ENCODE measurements at regions not wholly inside any gene's neighbourhood (a gene's known extent, or its start where the extent isn't known, plus 50 kb on each side); places are given as distances from the start of the nearest gene placed in this dataset.

- no peak overlapping the region for H4K12ac ChIP-seq (ENCODE audit: low read depth, low read length)
- no peak overlapping the region for H4K91ac ChIP-seq (ENCODE audit: low read depth, low read length)
- peaks cover 0 to 1% of the 10 kb centered on the region in 2 experiments for H3K36me3 ChIP-seq (ENCODE audit: control insufficient read depth in 1 of 2, insufficient read depth in 2 of 2, low read length in 2 of 2)
Measured at GRCh38 chr5:56420323-56420722, 187.2 kb upstream of the ANKRD55 start.

GRCh38 chr5:56419667-56420066, 186.5 kb upstream of the ANKRD55 start:
- Histone ChIP-seq H2BK5ac (ENCODE audit: low read depth, low read length, poor library complexity) (no peak overlapping the region), H2BK12ac (ENCODE audit: low read length) (no peak overlapping the region), H2AK5ac (ENCODE audit: low read length) (no peak overlapping the region), H3K79me1 (ENCODE audit: low read length) (peaks cover 12% of the 10 kb centered on the region), H3K79me2 (ENCODE audit: control insufficient read depth, insufficient read depth, low read length, poor library complexity) (no peaks in the 10 kb centered on the region), H3K9me3 (ENCODE audit: insufficient read depth, low read depth, low read length) (no peaks in the 10 kb centered on the region), H4K12ac (ENCODE audit: low read depth, low read length) (no peak overlapping the region), H3K4me2 (ENCODE audit: low read length) (no peak overlapping the region), H3K4ac (ENCODE audit: low read depth, low read length) (no peak overlapping the region), H4K91ac (ENCODE audit: low read depth, low read length) (no peak overlapping the region), H3K36me3 (ENCODE audit: control insufficient read depth in 1 of 2, insufficient read depth in 2 of 2, low read length in 2 of 2) (peaks cover 0 to 1% of the 10 kb centered on the region in 2 experiments), H3K18ac (ENCODE audit: low read length) (no peak overlapping the region), H3K14ac (ENCODE audit: low read length) (no peak overlapping the region), H2AFZ (ENCODE audit: insufficient read depth, low read length, poor library complexity) (no peak overlapping the region), H3K23ac (ENCODE audit: low read length) (no peak overlapping the region), H4K8ac (ENCODE audit: low read depth, low read length) (no peak overlapping the region), H3K9ac (ENCODE audit: low read length) (no peak overlapping the region), H3K27me3 (ENCODE audit: insufficient read depth, low read length) (no peaks in the 10 kb centered on the region), H3K27ac (ENCODE audit: low read depth, low read length) (no peak overlapping the region), H3K4me3 (ENCODE audit: low read depth, low read length) (no peak overlapping the region), H2BK120ac (ENCODE audit: insufficient read depth, low read length, poor library complexity) (no peak overlapping the region), H3K4me1 (ENCODE audit: control insufficient read depth in 1 of 2, insufficient read depth in 2 of 2, low read length in 2 of 2) (peaks cover 10 to 11% of the 10 kb centered on the region in 2 experiments)
- DNase-seq: no peak
- WGBS (ENCODE audit: extremely low coverage, insufficient coverage, insufficient read length): no CpG with 5 or more reads among the region's 2 CpGs

More at GRCh38 chr5:56420323-56420722, 187.2 kb upstream of the ANKRD55 start:
- H3K4ac ChIP-seq (ENCODE audit: low read depth, low read length): no peak overlapping the region
- no peak overlapping the region for H3K27ac ChIP-seq (ENCODE audit: low read depth, low read length)
- no peak overlapping the region for H2BK5ac ChIP-seq (ENCODE audit: low read depth, low read length, poor library complexity)
- no peak overlapping the region for H3K14ac ChIP-seq (ENCODE audit: low read length)
- no peaks in the 10 kb centered on the region for H3K9me3 ChIP-seq (ENCODE audit: insufficient read depth, low read depth, low read length)
- no peak overlapping the region for H3K18ac ChIP-seq (ENCODE audit: low read length)
- H2BK120ac ChIP-seq (ENCODE audit: insufficient read depth, low read length, poor library complexity): no peak overlapping the region
- no peak overlapping the region for H4K8ac ChIP-seq (ENCODE audit: low read depth, low read length)
- no peak overlapping the region for H2BK12ac ChIP-seq (ENCODE audit: low read length)
- no peak overlapping the region for H3K9ac ChIP-seq (ENCODE audit: low read length)
- H3K79me1 ChIP-seq (ENCODE audit: low read length): peaks cover 9% of the 10 kb centered on the region
- H3K4me2 ChIP-seq (ENCODE audit: low read length): no peak overlapping the region
- no peak for DNase-seq
- no peak overlapping the region for H3K4me3 ChIP-seq (ENCODE audit: low read depth, low read length)
- H3K79me2 ChIP-seq (ENCODE audit: control insufficient read depth, insufficient read depth, low read length, poor library complexity): no peaks in the 10 kb centered on the region
- no peak overlapping the region for H2AFZ ChIP-seq (ENCODE audit: insufficient read depth, low read length, poor library complexity)
- no peak overlapping the region for H3K23ac ChIP-seq (ENCODE audit: low read length)
- H2AK5ac ChIP-seq (ENCODE audit: low read length): no peak overlapping the region
- no peaks in the 10 kb centered on the region for H3K27me3 ChIP-seq (ENCODE audit: insufficient read depth, low read length)
- H3K4me1 ChIP-seq (ENCODE audit: control insufficient read depth in 1 of 2, insufficient read depth in 2 of 2, low read length in 2 of 2): peaks cover 6 to 7% of the 10 kb centered on the region in 2 experiments

DNA sequence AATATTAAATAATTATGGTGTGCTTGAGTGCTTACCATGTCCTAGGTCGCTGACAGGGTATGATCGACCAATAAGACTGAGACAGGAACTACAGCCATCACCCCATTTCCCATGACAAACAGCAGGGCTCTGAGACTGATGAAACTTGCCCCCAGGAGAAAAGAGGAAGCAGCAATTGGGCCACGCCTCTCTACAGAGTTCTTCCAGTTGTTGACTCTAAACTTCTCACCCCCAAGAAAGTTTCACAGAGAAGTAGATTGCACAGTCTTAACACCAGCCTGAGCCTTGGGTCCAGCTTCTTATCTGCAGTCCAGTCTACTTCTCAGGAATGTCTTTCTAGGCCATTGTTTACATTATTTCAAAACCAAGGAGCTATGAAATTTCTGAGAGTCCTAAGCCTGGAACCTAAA, 182.2 kb upstream of the ANKRD55 start:
- no peak overlapping the region for H3K14ac ChIP-seq (ENCODE audit: low read length)
- H3K23ac ChIP-seq (ENCODE audit: low read length): no peak overlapping the region
- H2AFZ ChIP-seq (ENCODE audit: insufficient read depth, low read length, poor library complexity): no peak overlapping the region
- DNase-seq: peak; percentile 68 to 85
- no peak overlapping the region for H3K18ac ChIP-seq (ENCODE audit: low read length)
- no CpG with 5 or more reads among the region's 3 CpGs for WGBS (ENCODE audit: extremely low coverage, insufficient coverage, insufficient read length)
- H3K79me2 ChIP-seq (ENCODE audit: control insufficient read depth, insufficient read depth, low read length, poor library complexity): no peaks in the 10 kb centered on the region
- H2BK120ac ChIP-seq (ENCODE audit: insufficient read depth, low read length, poor library complexity): peak overlapping the region; percentile 52
- H3K4ac ChIP-seq (ENCODE audit: low read depth, low read length): no peak overlapping the region
- no peak overlapping the region for H3K4me3 ChIP-seq (ENCODE audit: low read depth, low read length)
- peaks cover 5 to 6% of the 10 kb centered on the region in 2 experiments for H3K4me1 ChIP-seq (ENCODE audit: control insufficient read depth in 1 of 2, insufficient read depth in 2 of 2, low read length in 2 of 2)
- H3K79me1 ChIP-seq (ENCODE audit: low read length): peaks cover 3% of the 10 kb centered on the region
- H4K8ac ChIP-seq (ENCODE audit: low read depth, low read length): peak overlapping the region; percentile 32
- peak overlapping the region; percentile 79 for H2BK12ac ChIP-seq (ENCODE audit: low read length)
- H3K9ac ChIP-seq (ENCODE audit: low read length): no peak overlapping the region
- H3K36me3 ChIP-seq (ENCODE audit: control insufficient read depth in 1 of 2, insufficient read depth in 2 of 2, low read length in 2 of 2): peaks cover 0 to 1% of the 10 kb centered on the region in 2 experiments
- peak overlapping the region; percentile 26 for H4K91ac ChIP-seq (ENCODE audit: low read depth, low read length)
- no peaks in the 10 kb centered on the region for H3K27me3 ChIP-seq (ENCODE audit: insufficient read depth, low read length)
- no peak overlapping the region for H2AK5ac ChIP-seq (ENCODE audit: low read length)
- H3K4me2 ChIP-seq (ENCODE audit: low read length): no peak overlapping the region
- peak overlapping the region; percentile 67 for H3K27ac ChIP-seq (ENCODE audit: low read depth, low read length)
- H3K9me3 ChIP-seq (ENCODE audit: insufficient read depth, low read depth, low read length): no peaks in the 10 kb centered on the region
- peak overlapping the region; percentile 75 for H2BK5ac ChIP-seq (ENCODE audit: low read depth, low read length, poor library complexity)
- H4K12ac ChIP-seq (ENCODE audit: low read depth, low read length): no peak overlapping the region

GRCh38 chr5:56414066-56414465, 180.9 kb upstream of the ANKRD55 start:
- Histone ChIP-seq H3K9ac (ENCODE audit: low read length) (no peak overlapping the region), H3K18ac (ENCODE audit: low read length) (no peak overlapping the region), H3K14ac (ENCODE audit: low read length) (no peak overlapping the region), H3K79me2 (ENCODE audit: control insufficient read depth, insufficient read depth, low read length, poor library complexity) (no peaks in the 10 kb centered on the region), H3K9me3 (ENCODE audit: insufficient read depth, low read depth, low read length) (no peaks in the 10 kb centered on the region), H3K4ac (ENCODE audit: low read depth, low read length) (no peak overlapping the region), H3K4me1 (ENCODE audit: control insufficient read depth in 1 of 2, insufficient read depth in 2 of 2, low read length in 2 of 2) (peaks cover 6 to 9% of the 10 kb centered on the region in 2 experiments), H3K4me2 (ENCODE audit: low read length) (no peak overlapping the region), H2BK12ac (ENCODE audit: low read length) (no peak overlapping the region), H3K79me1 (ENCODE audit: low read length) (peaks cover 8% of the 10 kb centered on the region), H3K36me3 (ENCODE audit: control insufficient read depth in 1 of 2, insufficient read depth in 2 of 2, low read length in 2 of 2) (peaks cover 0 to 1% of the 10 kb centered on the region in 2 experiments), H4K12ac (ENCODE audit: low read depth, low read length) (no peak overlapping the region), H3K27me3 (ENCODE audit: insufficient read depth, low read length) (no peaks in the 10 kb centered on the region), H4K91ac (ENCODE audit: low read depth, low read length) (no peak overlapping the region), H4K8ac (ENCODE audit: low read depth, low read length) (no peak overlapping the region), H2BK5ac (ENCODE audit: low read depth, low read length, poor library complexity) (no peak overlapping the region), H3K23ac (ENCODE audit: low read length) (no peak overlapping the region), H2AFZ (ENCODE audit: insufficient read depth, low read length, poor library complexity) (no peak overlapping the region), H3K4me3 (ENCODE audit: low read depth, low read length) (no peak overlapping the region), H2AK5ac (ENCODE audit: low read length) (no peak overlapping the region), H3K27ac (ENCODE audit: low read depth, low read length) (no peak overlapping the region), H2BK120ac (ENCODE audit: insufficient read depth, low read length, poor library complexity) (no peak overlapping the region)
- WGBS (ENCODE audit: extremely low coverage, insufficient coverage, insufficient read length): no CpG with 5 or more reads among the region's 3 CpGs
- peak in 1 of 2 donors; percentile 13 for DNase-seq
